ENCODE measurements at regions not wholly inside any gene's neighbourhood (a gene's known extent, or its start where the extent isn't known, plus 50 kb on each side); places are given as distances from the start of the nearest gene placed in this dataset.

DNA sequence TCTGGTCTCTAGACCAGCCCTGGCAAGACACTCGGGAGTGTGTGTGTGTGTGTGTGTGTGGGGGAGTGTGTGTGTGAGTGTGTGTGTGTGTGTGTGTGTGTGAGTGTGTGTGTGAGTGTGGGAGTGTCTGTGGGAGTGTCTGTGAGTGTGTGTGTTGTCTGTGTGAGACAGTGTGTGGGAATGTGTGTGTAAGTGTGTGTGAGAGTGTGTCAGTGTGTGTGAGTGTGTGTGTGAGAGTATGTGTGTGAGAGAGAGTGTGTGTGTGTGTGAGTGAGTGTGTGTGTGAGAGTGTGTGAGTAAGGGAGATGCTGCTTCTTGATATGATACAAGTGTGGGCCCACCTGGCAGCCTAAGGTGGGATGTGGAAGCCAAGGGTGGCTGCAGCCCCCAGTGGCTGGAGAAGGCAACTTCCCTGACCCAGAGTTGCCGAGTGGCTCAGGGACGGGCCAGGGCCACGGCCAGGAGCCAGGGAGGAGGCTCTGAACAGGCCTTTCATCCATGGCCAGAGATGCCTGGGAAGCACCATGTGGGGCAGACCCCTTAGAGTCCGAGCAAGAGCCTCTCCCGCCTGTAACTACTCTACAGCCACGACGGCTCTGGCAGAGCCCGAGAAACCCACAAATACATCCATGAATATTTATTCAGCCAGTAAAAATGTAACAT, 159.3 kb upstream of the MYCN start:
- intact Hi-C loops (cut with DNase I) = no loop called here
- ATAC-seq (ENCODE audit: poor library complexity) = no peak
- DNase-seq = no peak

DNA sequence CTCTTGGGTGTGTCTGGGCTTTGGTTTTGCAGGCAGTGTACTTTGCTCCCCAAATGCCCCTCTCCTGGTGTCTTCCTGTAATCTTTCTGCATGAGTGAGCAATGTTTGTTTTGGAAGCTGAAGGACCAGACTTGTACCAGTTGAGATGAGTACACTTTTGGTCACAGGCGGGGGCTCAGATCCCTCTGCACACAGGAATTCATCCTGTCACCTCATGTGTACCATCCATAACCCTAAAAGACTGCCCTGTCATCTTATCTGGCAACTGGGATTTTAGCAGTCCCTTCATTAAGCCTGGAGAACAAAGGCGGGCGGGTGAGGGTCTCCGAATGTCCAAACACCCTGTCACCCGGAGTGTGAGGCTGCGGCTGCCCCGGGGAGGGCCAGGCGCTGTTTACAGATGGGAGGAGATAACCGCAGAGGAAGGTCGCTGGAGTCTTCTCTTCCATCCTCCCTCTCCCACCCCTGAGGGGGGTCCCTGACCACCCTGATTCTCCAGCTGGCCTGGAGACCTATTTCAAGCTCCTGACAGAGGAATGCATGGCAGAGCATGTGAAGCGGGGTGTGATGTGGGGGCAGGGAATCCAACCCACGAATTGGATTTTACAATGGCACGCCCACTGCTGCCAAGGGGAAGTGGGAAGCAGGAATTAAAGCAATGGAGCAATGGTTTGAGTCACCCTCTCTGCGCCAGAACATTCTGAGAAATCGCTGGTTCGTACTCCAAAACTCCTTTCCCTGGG, 158.2 kb upstream of the MYCN start:
- DNase-seq (no peak), ATAC-seq (ENCODE audit: poor library complexity) (no peak)
- intact Hi-C loops (cut with DNase I) = no loop called here

DNA sequence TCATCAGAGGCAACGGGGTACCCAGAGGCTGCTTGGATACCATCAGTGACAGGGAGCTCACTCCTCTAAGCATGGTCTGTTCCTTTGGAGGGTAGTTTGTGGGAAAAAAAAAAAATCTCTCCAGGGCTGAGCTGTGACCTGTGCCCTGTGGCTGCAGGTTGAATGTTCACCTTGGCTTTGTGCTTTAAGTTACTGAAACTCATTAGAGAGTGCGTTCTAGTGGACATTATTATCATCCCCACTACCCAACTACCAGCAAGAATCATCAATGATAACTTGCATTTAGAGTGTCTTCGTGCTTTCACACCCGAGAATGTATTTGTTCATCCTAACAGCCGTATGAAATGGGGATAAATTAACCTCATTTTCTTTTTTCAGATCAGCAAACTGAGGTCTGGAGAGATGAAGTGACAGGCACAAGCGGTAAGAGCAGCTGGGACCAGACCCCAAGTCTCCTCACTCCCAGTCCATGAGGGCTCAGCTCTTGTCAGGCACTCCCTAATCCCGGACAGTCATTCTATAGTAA, 157.5 kb upstream of the MYCN start:
- intact Hi-C loops (cut with DNase I) = no loop called here
- no peak for ATAC-seq (ENCODE audit: poor library complexity)
- DNase-seq = no peak

DNA sequence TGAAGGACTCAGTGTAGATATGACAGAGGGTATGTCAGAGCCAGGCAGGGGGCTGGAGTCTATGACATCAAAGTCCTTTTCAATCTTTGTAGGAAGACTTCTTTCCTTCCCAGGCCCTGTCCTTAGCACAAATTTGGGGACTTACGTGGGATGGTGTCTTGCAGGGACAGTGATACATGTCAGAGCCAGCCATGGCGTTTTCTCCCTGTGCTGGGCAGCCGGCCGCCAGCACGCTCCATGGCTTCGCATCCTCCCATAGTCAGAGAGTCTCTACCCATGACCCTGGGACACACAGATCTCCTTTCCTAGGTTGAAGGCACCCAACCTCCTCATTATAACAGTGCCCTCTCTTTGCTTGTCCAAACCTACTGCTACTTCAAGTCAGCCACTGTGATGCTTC, 156.9 kb upstream of the MYCN start:
- intact Hi-C loops (cut with DNase I) = no loop called here
- ATAC-seq (ENCODE audit: poor library complexity) (no peak), DNase-seq (no peak)

DNA sequence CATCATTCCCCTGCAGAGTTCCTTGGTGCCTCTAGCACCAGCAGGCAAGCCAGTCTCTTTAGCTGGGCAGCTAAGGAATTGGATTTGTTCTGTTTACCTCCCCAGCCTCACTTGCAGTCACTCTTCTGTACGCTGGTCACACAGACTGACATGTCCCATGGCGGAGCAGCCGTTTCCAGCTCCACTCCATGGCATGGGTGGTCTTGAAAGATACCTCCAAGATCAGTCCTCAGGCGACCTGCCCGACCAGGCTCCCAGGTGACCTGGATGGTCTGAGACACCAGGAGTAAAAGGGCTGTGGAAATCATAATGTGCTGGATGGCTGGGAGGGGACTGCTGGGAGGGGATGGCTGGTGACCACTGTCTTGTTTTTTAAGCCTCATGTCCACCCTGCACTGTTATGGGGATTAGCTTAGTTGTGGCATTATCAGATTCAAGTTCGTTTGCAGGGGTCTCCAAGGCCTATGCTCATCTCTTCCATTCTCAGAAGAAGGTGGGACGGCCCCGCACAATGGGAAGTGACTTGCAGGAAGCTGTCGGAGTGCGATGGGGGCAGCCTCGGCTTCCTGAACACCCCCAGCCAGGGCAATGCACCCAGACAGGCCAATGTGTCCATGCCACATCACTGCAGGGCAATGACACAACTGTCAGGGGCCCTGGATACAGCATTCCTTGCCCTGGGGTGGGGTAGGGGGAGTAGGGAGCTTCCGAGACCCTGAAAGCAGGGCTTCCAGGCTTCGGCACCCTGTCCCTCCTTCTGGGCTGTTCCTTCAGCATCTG, 156.1 kb upstream of the MYCN start:
- ATAC-seq (ENCODE audit: poor library complexity) (no peak), DNase-seq (no peak)
- intact Hi-C loops (cut with DNase I) = no loop called here

DNA sequence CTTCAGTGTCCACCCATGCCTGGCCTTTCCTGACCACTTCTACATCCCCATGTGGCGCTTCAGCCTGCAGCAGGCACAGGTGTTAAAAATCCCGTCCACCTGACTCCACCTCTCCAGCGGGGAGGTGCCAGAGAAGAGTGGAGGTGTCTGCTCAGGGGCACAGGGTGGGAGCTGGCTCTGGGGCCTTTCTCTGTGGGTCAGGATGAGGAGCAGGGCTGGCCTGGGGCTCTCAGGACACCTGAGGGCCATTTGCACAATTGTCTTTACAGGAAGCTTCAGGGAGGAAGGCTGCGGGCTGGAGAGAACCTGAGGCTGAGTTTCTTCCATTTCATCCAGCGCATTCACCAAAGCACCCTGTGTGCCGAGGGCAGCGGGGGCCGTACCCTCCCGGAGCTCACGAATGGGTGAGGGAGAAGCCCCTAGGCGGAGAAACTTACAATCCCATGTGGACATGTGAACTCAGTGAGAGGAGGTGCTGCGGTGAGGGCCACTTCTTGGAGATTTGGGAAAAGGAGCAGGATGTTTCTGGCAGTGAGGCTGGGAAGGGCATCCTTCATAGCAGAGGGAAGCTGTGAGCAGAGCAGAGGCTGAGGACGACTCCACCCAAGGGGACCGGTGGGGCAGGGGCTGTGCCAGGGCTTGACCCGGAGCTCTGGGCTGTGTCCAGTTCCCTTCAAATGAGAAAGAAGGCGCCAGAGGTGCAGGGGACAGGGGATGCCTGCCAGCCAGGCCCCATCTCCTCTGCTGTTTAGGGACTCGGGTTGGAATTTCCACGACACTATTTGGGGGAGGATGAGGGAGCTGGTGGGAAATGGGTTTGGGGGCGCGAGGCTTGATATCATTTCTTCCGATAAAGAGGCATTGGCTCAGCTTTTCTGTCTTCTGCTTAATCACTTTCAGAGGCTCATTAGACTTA, 155.2 kb upstream of the MYCN start:
- intact Hi-C loops (cut with DNase I) = no loop called here
- no peak for DNase-seq
- no peak for ATAC-seq (ENCODE audit: poor library complexity)

DNA sequence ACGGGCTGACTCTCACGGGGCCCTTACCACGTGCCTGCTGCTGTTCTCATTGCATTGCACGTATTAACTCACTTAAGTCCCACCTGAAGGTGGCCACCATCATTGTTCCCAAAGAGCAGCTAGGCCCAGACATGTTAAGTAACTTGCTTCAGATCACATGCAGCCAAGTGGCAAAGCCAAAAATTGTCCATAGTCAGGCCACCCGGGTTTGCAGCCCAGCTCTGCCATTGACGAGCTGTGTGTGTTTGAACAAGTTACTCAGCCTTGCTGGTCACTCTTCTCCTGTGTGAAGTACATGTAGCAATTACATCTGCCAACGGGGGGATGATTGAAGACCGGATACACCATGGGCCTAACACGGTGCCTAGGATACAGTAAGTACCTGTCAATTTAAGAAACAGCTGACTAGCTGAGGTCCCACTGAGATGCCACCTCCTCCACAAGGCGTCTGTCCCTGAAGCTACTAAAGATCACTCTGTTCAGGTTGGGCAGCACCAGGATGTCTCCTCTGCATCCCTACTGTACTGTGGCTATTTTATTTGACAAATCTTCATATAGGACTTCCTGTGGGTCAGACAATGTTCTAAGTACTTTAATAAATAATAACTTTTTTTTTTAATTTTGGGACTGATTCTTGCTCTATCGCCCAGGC, 154.2 kb upstream of the MYCN start:
- DNase-seq (no peak), ATAC-seq (ENCODE audit: poor library complexity) (no peak)
- intact Hi-C loops (cut with DNase I) = no loop called here

DNA sequence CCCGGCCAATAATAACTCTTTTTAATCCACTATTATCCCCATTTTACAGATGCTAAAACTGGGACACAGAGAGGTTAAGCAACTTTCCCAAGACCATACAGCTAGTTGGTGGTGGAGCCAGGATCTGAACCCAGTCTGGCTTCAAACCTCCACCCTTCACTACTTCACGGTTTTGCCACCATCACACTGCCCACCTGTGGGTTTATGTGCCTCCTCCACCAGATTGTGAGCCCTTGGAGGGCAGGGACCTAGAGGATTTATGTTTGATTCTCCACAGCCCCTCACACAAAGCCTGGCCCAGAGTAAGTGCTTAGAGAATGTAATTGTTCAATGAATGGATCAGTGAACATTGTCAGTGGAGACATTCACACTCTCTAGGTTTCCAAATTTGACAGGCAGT, 153.4 kb upstream of the MYCN start:
- DNase-seq = no peak
- intact Hi-C loops (cut with DNase I) = no loop called here
- no peak for ATAC-seq (ENCODE audit: poor library complexity)

DNA sequence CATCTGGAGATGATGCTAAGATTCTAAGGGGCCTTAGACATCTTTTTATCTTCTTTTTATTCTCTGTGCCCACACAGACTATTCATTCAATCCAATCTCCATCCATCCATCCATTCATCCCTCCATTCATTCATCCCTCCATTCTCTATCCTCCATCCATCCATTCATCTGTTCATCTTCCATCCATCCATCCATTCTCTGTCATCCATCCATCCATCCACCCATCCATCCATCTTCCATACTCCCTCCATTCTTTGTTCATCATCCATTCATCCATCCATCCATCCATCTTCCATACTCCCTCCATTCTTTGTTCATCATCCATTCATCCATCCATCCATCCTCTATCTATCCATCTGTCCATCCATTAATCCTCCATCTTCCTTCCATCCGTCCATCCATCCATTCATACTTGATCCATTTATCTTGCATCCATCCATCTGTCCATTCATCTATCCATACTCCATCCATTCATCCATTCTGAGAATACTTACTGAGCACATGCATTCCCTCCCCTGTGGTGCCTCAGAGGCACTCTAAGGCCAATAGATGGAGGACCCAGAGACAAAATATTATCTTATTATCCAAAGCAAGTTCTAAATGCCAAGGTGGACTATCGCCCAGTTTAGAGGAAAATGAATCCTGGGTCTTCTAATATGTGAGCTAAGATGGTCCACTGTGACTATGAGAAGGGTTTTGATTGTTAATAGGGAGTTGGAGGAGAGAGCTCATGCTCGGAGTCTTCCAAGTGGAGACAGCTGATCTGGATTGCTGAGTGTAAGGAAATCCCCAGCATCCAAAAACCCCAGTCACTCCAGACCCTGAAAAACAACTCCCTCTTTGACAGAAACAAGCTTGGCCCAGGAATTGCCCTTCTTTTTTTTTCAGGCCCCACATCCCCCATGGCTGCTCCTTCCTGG, 152.6 kb upstream of the MYCN start:
- intact Hi-C loops (cut with DNase I) = no loop called here
- ATAC-seq (ENCODE audit: poor library complexity) = no peak
- no peak for DNase-seq

DNA sequence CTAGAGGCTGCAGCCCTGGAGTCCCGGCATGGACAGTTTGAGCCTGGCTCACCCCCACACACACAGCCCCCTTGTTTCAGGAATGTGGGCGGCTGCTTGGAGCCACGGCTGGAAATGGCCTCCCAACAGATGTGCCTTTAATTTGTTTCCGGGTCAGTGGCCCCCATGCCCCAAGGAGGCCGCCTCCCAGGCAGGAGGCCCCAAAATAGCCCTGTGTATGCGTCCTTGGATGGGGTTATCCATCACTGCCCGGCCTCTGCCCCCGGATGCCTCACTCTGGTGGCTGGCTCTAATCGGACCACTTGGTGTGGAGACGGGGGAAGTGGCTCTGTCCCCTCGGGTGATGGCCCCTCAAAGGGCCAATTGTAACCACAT, 151.9 kb upstream of the MYCN start:
- no peak for DNase-seq
- intact Hi-C loops (cut with DNase I) = no loop called here
- no peak for ATAC-seq (ENCODE audit: poor library complexity)

DNA sequence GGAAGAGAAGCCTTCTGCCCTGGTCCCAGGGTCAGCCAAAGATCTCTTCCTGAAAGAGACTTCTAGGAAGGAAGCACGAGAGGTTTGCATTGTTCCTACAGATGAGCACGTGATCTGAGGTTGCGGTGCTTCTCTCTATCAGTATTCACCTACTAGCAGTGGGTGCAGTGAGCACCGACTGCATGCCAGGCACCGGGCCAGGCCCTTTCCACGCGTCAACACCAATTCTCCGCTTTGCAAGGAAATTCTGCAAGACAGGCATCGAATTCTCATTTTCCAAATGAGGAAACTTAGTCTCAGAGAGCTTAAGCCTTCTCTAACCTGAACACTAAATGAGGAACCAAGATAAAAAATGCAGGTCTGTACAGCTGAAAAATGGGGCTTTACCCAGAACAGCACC, 151.5 kb upstream of the MYCN start:
- intact Hi-C loops (cut with DNase I) = no loop called here
- no peak for DNase-seq
- ATAC-seq (ENCODE audit: poor library complexity) = no peak

DNA sequence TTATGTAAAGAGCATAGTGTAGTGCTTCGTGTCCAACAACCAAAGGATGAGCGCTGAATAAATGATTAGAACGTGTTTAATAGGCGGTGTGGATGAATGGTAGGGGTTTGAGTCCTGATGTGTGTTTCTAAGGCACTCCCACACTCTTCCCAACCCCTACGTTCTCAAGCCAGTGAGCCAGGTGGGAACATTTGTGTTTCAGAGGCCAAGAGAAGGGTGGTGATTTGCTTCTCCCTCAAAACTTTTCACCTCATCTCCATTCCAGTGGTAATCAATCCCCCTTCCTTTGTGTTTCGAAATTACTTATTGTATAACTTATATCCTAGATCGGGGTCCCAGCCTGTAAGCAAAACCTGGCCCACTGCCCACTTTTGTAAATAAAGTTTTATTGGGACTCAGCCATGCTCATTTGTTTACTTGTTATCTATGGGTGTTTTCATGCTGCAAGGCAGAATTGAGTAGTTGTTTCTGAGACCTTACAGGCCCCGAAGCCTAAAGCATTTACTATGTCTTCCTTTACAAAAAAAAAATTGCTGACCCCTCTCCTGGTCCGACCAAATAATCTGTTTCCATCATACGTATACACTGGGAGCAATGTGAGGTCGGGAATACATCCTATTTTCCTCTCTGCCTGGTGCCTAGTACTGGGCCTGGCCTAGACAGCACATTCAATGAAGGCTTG, 150.8 kb upstream of the MYCN start:
- no peak for DNase-seq
- no peak for ATAC-seq (ENCODE audit: poor library complexity)
- intact Hi-C loops (cut with DNase I) = no loop called here

DNA sequence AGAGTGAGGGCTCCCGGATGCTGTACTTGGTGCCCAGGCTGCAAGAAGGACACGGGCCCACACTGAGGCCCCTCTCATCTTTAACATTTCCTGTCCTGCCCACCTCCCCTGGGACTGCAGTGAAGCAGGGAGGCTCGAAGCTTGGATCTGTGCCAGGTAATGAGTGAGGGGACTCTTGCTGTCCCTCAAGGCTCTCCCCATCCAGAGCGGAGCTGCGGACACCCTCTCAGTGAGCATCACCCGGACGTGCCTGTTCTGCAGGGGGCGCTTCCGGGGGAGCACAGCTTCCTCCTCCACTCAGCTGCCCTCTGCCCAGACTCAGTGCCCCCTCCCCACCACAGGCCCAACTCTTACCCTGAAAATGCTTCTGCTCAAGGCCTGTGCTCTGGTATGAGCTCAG, 150.0 kb upstream of the MYCN start:
- intact Hi-C loops (cut with DNase I) = no loop called here
- no peak for ATAC-seq (ENCODE audit: poor library complexity)
- no peak for DNase-seq

DNA sequence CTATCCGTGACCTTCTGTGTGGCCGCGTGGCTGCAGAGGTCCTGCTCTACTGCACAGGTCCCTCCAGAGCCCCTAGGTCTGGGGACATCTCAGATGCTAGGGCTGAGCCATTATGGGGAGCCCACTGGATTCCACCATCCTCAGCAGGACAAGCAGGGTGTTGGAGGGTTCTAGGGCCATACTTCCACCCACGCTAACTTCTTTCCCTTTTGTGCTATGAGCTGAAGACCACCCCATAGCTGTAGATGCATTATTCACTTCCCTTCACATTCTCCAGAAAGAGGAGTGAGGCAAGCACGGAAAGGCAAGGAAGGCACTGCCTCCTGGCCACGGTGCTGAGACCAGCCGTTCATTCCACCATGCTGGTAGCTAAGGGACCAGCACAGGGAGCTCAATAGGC, 149.5 kb upstream of the MYCN start:
- no peak for DNase-seq
- no peak for ATAC-seq (ENCODE audit: poor library complexity)
- intact Hi-C loops (cut with DNase I) = no loop called here

DNA sequence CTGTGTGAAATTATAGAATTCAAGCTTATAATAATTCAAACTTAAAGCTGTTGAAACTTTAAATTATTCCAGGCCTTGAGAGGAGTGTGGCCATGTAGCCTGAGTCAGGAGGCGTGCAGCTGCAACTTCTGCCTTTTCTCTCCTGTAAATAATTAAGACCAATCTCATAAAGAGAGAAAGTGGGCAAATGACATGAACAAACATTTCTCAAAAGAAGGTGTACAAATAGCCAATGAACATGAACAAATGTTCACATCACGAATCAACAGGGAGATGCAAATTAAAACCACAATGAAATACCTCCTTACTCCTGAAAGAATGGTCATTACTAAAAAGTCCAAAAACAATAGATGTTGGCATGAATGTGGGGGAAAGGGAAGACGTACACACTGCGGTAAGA, 149.1 kb upstream of the MYCN start:
- DNase-seq (no peak), ATAC-seq (ENCODE audit: poor library complexity) (no peak)
- intact Hi-C loops (cut with DNase I) = no loop called here

DNA sequence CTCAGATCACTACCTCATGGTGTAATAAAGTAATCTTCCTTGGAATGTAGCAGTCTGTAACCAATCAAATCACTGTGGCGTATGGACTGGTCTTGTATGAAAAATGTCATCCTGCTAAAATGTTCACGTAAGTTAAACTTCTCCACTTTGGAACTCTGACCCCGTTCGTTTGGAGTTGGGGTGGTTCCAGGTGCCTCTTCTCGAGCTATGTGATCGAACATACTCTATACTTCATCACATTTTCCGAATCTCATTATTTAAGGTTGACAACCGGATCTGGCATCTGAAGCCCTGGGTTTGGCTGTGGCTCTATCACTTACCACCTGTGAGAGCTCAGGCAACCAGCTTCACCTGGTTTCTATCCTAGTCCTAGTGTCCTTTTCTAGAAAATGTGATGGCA, 148.0 kb upstream of the MYCN start:
- intact Hi-C loops (cut with DNase I) = no loop called here
- ATAC-seq (ENCODE audit: poor library complexity) = no peak
- DNase-seq = no peak

All from Right ventricle myocardium superior (tissue), 1 donor.